GM10266 (cell line): ENCODE measurements at regions not wholly inside any gene's neighbourhood (a gene's known extent, or its start where the extent isn't known, plus 50 kb on each side); places are given as distances from the start of the nearest gene placed in this dataset.

ENCODE experiments used
- DNase-seq: peaks from one replicate; pipeline ENCODE4 v3.0.0; 2012; ENCODE audit errors: extremely low spot score
- TF ChIP-seq, protein P1 (sequence below): IDR thresholded peaks from 2 replicates; pipeline ENCODE4 v1.5.1; 2012; ENCODE audit warnings: mild to moderate bottlenecking, low read depth; ENCODE audit not compliant: control insufficient read depth, insufficient read depth; ENCODE audit errors: missing control alignments

DNA sequence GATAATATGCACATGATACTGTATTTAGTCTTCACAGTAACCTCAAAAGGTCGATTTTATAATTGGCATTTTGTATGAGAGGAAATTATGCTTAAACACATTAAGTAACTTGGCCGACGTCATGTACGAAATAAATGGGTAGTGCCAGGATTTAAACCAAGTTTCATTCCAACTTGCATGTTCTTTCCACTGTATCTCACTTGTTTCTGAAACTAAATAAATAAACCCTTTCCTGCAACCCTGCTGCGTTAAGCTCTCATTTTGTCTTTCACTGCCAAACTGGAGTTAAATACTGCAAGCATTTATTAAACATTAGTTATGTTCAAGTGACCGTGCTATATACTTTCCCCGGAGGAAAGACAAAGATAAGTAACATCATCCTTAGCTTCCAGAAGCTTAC lies 293.9 kb upstream of the PRKD1 start:
- no peak for DNase-seq

DNA sequence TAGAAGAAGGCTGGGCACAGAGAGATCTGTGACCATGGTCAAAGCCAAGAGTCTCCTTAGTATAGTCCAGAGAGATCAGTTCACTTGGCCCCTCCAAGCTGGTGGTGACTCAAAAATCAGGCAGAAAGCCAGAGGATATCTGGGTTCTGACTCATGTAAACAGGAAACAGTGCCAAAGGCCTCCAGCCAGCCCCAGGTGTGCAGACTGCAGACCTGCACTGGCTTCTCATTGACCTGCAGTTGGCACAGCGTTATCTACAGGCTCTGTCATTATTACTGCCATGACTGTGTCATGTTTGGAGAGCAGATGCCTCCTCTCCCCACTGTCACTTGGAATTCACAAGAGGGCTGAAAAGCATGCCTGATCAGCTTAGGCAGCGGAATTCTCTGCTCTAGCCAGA lies 295.7 kb upstream of the PRKD1 start:
- TF ChIP-seq, protein P1, sequence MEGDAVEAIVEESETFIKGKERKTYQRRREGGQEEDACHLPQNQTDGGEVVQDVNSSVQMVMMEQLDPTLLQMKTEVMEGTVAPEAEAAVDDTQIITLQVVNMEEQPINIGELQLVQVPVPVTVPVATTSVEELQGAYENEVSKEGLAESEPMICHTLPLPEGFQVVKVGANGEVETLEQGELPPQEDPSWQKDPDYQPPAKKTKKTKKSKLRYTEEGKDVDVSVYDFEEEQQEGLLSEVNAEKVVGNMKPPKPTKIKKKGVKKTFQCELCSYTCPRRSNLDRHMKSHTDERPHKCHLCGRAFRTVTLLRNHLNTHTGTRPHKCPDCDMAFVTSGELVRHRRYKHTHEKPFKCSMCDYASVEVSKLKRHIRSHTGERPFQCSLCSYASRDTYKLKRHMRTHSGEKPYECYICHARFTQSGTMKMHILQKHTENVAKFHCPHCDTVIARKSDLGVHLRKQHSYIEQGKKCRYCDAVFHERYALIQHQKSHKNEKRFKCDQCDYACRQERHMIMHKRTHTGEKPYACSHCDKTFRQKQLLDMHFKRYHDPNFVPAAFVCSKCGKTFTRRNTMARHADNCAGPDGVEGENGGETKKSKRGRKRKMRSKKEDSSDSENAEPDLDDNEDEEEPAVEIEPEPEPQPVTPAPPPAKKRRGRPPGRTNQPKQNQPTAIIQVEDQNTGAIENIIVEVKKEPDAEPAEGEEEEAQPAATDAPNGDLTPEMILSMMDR = no peak
- no peak for DNase-seq

More for the DNA sequence above, 293.9 kb upstream of the PRKD1 start:
- TF ChIP-seq, protein P1 = no peak

DNA sequence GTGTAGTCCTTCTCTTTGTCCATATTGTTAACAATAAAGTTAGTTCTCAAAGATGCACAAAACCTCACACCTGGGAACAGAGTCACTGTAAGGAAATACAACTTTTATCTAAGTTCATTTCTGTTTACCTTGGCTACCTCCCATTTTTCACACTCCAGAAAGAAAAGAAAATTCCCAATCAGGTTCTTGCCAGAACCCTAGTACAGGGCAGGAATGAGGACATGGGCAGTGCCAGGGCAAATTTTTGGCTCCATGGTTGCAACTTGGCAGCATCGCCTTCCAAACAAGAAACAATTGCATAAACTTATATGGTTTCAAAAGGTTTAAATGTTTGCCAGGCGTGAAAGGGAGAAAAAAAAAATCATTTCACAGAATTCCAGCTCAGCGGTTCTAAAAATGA lies 296.3 kb upstream of the PRKD1 start:
- TF ChIP-seq, protein P1 = no peak
- no peak for DNase-seq

DNA sequence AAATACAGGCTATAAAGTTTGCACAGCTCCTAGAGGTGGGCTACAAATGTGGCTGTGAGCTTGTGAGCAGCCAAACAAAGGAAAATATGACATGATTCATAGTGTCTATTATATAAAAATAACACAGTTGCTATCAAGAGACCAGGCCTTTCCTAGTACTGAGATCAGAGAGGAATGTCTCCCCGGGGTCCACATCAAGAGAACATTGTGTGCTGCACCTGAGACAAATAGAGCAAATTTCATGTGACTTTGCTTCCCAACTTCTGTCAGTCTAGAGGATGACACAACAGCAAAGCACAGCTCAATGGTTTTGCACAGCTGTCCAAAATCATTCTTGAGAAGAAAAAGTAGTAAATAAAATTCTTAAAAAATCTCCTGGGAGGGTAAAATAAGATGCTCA lies 297.5 kb upstream of the PRKD1 start:
- TF ChIP-seq, protein P1 = no peak
- no peak for DNase-seq

DNA sequence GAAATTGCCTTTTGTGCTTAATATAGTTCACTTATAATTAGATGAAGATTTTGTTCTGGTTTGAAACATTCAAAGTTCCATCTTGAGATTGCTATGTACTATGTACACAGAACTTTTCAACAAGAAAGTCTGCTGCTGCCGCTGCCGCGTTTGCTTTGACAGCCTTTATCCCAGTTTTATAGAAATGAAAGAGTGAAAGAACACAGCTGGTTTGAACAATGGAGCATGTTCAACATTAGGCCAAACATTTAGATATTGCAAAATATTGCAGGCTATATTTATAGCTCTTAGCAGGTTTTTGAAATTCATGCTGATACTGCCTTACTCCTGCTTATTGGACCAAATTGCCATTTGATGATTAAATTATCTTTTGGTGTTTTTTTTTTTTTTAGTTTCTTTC lies 299.8 kb upstream of the PRKD1 start:
- TF ChIP-seq, protein P1 = no peak
- DNase-seq = no peak

DNA sequence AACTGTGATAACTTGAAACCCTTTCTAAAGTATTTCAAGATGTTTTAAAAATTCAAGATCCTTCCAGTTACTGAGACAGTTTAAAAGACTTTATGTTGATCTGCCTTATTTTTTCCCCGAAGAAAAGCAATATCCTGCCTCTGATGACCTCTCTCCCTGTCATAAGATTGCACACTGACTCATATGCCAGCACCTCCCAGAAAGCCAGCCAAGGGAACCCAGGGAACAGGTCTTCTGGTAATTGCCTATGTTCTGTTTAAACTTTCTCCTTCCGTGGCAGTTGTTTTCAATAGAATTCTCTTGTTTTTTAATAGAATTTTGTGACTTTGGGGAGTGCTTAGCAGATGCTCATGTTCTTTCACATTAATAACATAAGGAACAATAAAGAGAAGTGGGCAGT lies 300.2 kb upstream of the PRKD1 start:
- DNase-seq = no peak
- TF ChIP-seq, protein P1 = no peak

DNA sequence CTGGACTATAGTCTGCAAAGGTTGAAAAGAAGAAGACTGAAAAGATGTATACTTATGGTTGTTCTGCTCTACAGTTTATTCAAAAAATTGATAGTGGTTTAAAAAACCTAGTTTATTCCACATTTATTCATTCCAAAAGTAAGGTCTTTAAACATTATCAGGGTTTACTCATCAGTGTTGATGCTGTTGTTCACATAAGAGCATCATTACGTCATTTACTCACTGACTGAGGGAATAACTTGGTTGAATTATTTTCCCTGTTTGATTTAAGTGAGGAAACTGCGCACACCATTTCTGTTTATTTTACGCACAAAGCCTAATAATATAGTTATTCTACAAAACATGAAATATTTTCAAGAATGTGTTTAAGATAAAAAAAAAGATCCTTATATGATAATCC lies 303.1 kb upstream of the PRKD1 start:
- TF ChIP-seq, protein P1 = no peak
- no peak for DNase-seq
